ENCODE measurements at regions not wholly inside any gene's neighbourhood (a gene's known extent, or its start where the extent isn't known, plus 50 kb on each side); places are given as distances from the start of the nearest gene placed in this dataset.
A peak's percentile ranks its signal among the peaks of the same experiment; 100 is the strongest.

- intact Hi-C loops (cut with DNase I, micrococcal nuclease), result no loop called here
These were observed 398.3 kb downstream of the SEC16B start for GRCh38 chr1:177571485-177572076.

GRCh38 chr1:177571076-177571475, 398.8 kb downstream of the SEC16B start:
- intact Hi-C loops (cut with DNase I, micrococcal nuclease), result no loop called here
- ATAC-seq (no peak), DNase-seq (no peak)
- H3K4me3 ChIP-seq, result no peak overlapping the region
- no peak for TF ChIP-seq CTCF (IDR thresholded peaks at IDR 0.05)
- H3K36me3 ChIP-seq (ENCODE audit: low read depth), result no peaks in the 10 kb centered on the region
- H3K4me1 ChIP-seq (ENCODE audit: low read depth), result no peaks in the 10 kb centered on the region
- H3K9me3 ChIP-seq, result no peaks in the 10 kb centered on the region

More at GRCh38 chr1:177571485-177572076, 398.3 kb downstream of the SEC16B start:
- Histone ChIP-seq H3K9me3 (no peaks in the 10 kb centered on the region), H3K36me3 (ENCODE audit: low read depth) (no peaks in the 10 kb centered on the region), H3K4me3 (no peak overlapping the region), H3K4me1 (ENCODE audit: low read depth) (no peaks in the 10 kb centered on the region)
- DNase-seq (no peak), ATAC-seq (no peak)
- TF ChIP-seq CTCF (IDR thresholded peaks at IDR 0.05), result no peak

GRCh38 chr1:177569476-177569875, 398.7 kb downstream of the BRINP2 start:
- Histone ChIP-seq H3K36me3 (ENCODE audit: low read depth) (no peaks in the 10 kb centered on the region), H3K4me3 (no peak overlapping the region), H3K9me3 (no peaks in the 10 kb centered on the region), H3K4me1 (ENCODE audit: low read depth) (no peaks in the 10 kb centered on the region)
- no peak for TF ChIP-seq CTCF (IDR thresholded peaks at IDR 0.05)
- DNase-seq, result no peak
- intact Hi-C loops (cut with DNase I, micrococcal nuclease), result no loop called here
- no peak for ATAC-seq

- Histone ChIP-seq H3K4me1 (ENCODE audit: low read depth) (no peaks in the 10 kb centered on the region), H3K4me3 (no peak overlapping the region), H3K36me3 (ENCODE audit: low read depth) (no peaks in the 10 kb centered on the region), H3K9me3 (no peaks in the 10 kb centered on the region)
- intact Hi-C loops (cut with DNase I, micrococcal nuclease), result no loop called here
- ATAC-seq (no peak), DNase-seq (no peak)
- TF ChIP-seq CTCF (IDR thresholded peaks at IDR 0.05), result no peak
These were observed 397.9 kb downstream of the BRINP2 start for GRCh38 chr1:177568622-177569021.

GRCh38 chr1:177567393-177567792, 396.6 kb downstream of the BRINP2 start:
- intact Hi-C loops (cut with DNase I, micrococcal nuclease), result no loop called here
- ATAC-seq (peak; percentile 47), DNase-seq (peak in 1 of 3 donors; percentile 11)
- TF ChIP-seq CTCF (IDR thresholded peaks at IDR 0.05), result no peak
- Histone ChIP-seq H3K4me1 (ENCODE audit: low read depth) (no peaks in the 10 kb centered on the region), H3K4me3 (no peak overlapping the region), H3K9me3 (no peaks in the 10 kb centered on the region), H3K36me3 (ENCODE audit: low read depth) (no peaks in the 10 kb centered on the region)

GRCh38 chr1:177566495-177566894, 395.7 kb downstream of the BRINP2 start:
- Histone ChIP-seq H3K36me3 (ENCODE audit: low read depth) (no peaks in the 10 kb centered on the region), H3K4me3 (no peak overlapping the region), H3K4me1 (ENCODE audit: low read depth) (no peaks in the 10 kb centered on the region), H3K9me3 (no peaks in the 10 kb centered on the region)
- DNase-seq (peak in 1 of 3 donors; percentile 54), ATAC-seq (peak; percentile 90)
- no peak for TF ChIP-seq CTCF (IDR thresholded peaks at IDR 0.05)
- intact Hi-C loops (cut with DNase I, micrococcal nuclease), result no loop called here
